ENCODE measurements at regions not wholly inside any gene's neighbourhood (a gene's known extent, or its start where the extent isn't known, plus 50 kb on each side); places are given as distances from the start of the nearest gene placed in this dataset.

DNA sequence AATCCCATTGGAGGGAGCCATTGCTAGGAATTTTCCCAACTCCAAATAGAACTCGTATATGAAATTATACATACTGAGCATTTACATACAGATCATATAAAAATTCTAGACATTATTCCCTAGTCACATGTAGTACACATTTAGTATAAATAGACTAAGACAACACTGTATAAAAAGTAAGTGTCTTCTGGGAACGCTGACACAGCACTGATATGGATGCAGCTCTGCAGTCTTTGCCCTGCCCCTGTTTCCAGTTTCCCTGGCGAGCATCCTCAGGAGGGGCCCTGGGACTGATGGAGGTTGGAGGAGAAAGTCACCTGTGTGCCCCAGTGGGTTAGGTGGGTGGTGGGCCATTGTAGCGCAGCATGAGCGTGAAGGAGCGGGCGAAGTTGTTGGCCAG is 97.8 kb upstream of the CLMN start:
- H3K27ac ChIP-seq (ENCODE audit: low read depth, low read length) = no peak overlapping the region
- H3K4me3 ChIP-seq (ENCODE audit: low read length) = no peak overlapping the region
- H4K20me1 ChIP-seq (ENCODE audit: control insufficient read depth, insufficient read depth, low read depth, low read length) = no peaks in the 10 kb centered on the region
- no peaks in the 10 kb centered on the region for H3K27me3 ChIP-seq (ENCODE audit: control insufficient read depth, low read length)
- no peak for TF ChIP-seq EZH2phosphoT487 (IDR thresholded peaks at IDR 0.05; ENCODE audit: borderline replicate concordance, low read length)
- TF ChIP-seq, protein P1, sequence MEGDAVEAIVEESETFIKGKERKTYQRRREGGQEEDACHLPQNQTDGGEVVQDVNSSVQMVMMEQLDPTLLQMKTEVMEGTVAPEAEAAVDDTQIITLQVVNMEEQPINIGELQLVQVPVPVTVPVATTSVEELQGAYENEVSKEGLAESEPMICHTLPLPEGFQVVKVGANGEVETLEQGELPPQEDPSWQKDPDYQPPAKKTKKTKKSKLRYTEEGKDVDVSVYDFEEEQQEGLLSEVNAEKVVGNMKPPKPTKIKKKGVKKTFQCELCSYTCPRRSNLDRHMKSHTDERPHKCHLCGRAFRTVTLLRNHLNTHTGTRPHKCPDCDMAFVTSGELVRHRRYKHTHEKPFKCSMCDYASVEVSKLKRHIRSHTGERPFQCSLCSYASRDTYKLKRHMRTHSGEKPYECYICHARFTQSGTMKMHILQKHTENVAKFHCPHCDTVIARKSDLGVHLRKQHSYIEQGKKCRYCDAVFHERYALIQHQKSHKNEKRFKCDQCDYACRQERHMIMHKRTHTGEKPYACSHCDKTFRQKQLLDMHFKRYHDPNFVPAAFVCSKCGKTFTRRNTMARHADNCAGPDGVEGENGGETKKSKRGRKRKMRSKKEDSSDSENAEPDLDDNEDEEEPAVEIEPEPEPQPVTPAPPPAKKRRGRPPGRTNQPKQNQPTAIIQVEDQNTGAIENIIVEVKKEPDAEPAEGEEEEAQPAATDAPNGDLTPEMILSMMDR (IDR thresholded peaks at IDR 0.05; ENCODE audit: low read depth, low read length, poor library complexity, severe bottlenecking) = no peak
- no peaks in the 10 kb centered on the region for H3K36me3 ChIP-seq (ENCODE audit: control insufficient read depth, low read length)
- no peak overlapping the region for H3K4me2 ChIP-seq (ENCODE audit: low read length)
- H3K9me3 ChIP-seq (ENCODE audit: control insufficient read depth, insufficient read depth, low read length) = no peaks in the 10 kb centered on the region
- H3K9me2 ChIP-seq (replicated peaks; ENCODE audit: control insufficient read depth, low read length) = no peaks in the 10 kb centered on the region
- H3K79me2 ChIP-seq (ENCODE audit: control insufficient read depth, low read length) = no peaks in the 10 kb centered on the region
- H3K4me1 ChIP-seq (ENCODE audit: control insufficient read depth, low read length) = no peaks in the 10 kb centered on the region
- no peaks in the 10 kb centered on the region for H3F3A ChIP-seq (ENCODE audit: control insufficient read depth, insufficient read depth)

DNA sequence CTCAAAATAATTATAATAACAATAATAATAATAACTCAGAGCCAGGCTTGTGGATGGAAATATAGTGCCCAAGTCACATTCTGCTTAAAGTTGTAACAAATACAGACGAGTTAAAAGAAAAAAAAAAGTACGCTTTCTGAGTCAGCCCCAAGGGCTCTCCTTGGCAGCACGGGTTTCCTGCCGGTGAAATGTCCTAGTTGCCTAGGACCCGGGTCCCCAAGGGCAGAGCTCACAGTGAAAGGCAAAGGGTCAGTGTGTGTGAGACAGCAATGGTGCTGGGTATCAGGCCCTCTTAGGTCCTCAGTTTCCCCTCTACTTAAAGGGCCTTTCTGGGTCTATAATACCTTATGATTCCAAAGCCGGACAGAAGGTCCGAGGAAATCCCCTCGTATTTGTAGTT is 96.3 kb upstream of the CLMN start:
- Histone ChIP-seq H4K20me1 (ENCODE audit: control insufficient read depth, insufficient read depth, low read depth, low read length) (no peaks in the 10 kb centered on the region), H3K36me3 (ENCODE audit: control insufficient read depth, low read length) (no peaks in the 10 kb centered on the region), H3K4me1 (ENCODE audit: control insufficient read depth, low read length) (no peaks in the 10 kb centered on the region), H3K27me3 (ENCODE audit: control insufficient read depth, low read length) (0 out of 2 replicates have a peak, but pooled peaks cover 3% of the 10 kb centered on the region), H3K4me2 (ENCODE audit: low read length) (no peak overlapping the region), H3K9me2 (replicated peaks; ENCODE audit: control insufficient read depth, low read length) (no peaks in the 10 kb centered on the region), H3F3A (ENCODE audit: control insufficient read depth, insufficient read depth) (no peaks in the 10 kb centered on the region), H3K27ac (ENCODE audit: low read depth, low read length) (no peak overlapping the region), H3K4me3 (ENCODE audit: low read length) (no peak overlapping the region), H3K9me3 (ENCODE audit: control insufficient read depth, insufficient read depth, low read length) (no peaks in the 10 kb centered on the region), H3K79me2 (ENCODE audit: control insufficient read depth, low read length) (no peaks in the 10 kb centered on the region)
- TF ChIP-seq, protein P1 (IDR thresholded peaks at IDR 0.05; ENCODE audit: low read depth, low read length, poor library complexity, severe bottlenecking) = no peak
- no peak for TF ChIP-seq EZH2phosphoT487 (IDR thresholded peaks at IDR 0.05; ENCODE audit: borderline replicate concordance, low read length)

DNA sequence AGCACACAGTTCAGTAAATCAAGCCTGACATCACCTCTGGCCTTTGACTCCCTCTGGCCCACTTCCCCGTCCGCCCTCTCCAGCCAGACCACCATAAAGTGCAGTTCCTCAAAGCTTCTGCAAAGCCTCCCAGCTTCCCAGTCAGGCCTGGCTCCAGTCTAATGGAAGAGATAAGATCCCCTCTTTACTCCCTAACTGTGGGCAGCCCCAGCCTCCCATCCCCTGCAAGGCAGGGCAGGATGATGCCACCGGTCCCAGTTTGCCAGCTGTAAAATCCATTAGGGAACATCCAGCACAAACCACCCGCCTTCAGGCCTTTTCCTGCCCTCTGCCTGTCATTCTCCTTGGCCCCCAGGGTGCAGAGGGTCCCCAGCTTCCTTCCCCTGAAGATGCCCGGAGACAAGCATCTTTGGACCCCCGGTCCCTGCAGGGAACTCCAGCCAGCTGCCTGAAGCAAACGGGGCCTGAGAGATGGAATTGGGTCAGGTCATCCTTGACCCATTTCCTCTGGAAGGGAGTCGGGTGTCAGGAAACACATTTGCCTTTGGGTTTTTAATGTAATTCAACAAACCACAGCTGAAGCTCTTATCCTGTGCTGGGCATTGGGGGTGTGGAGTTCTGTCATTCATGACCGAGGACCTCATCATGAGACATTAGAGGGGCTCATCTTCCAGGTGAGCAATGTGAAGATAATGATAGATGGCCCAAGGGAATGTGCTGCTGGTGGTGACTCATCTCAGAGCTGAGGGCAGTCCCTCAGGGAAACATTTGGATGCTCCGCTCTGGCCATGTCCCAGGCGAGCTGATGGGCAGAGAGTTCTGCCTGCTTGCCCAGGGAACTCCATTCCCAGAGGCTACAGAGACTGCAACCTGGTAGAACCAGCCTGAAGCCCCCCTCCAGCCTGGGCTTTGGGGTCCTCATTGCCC is 93.8 kb upstream of the CLMN start:
- Histone ChIP-seq H3K4me3 (ENCODE audit: low read length) (no peak overlapping the region), H3K27ac (ENCODE audit: low read depth, low read length) (no peak overlapping the region)

More for the DNA sequence above, 93.8 kb upstream of the CLMN start:
- H3K4me1 ChIP-seq (ENCODE audit: control insufficient read depth, low read length) = no peaks in the 10 kb centered on the region
- no peaks in the 10 kb centered on the region for H3K79me2 ChIP-seq (ENCODE audit: control insufficient read depth, low read length)
- no peaks in the 10 kb centered on the region for H3K9me3 ChIP-seq (ENCODE audit: control insufficient read depth, insufficient read depth, low read length)
- no peak overlapping the region for H3K4me2 ChIP-seq (ENCODE audit: low read length)
- no peaks in the 10 kb centered on the region for H3K36me3 ChIP-seq (ENCODE audit: control insufficient read depth, low read length)
- TF ChIP-seq EZH2phosphoT487 (IDR thresholded peaks at IDR 0.05; ENCODE audit: borderline replicate concordance, low read length) = no peak
- TF ChIP-seq, protein P1 (IDR thresholded peaks at IDR 0.05; ENCODE audit: low read depth, low read length, poor library complexity, severe bottlenecking) = no peak
- H3K27me3 ChIP-seq (ENCODE audit: control insufficient read depth, low read length) = 0 out of 2 replicates have a peak, but pooled peaks cover 3% of the 10 kb centered on the region
- no peaks in the 10 kb centered on the region for H3K9me2 ChIP-seq (replicated peaks; ENCODE audit: control insufficient read depth, low read length)
- no peaks in the 10 kb centered on the region for H4K20me1 ChIP-seq (ENCODE audit: control insufficient read depth, insufficient read depth, low read depth, low read length)
- no peaks in the 10 kb centered on the region for H3F3A ChIP-seq (ENCODE audit: control insufficient read depth, insufficient read depth)
